ENCODE measurements at regions not wholly inside any gene's neighbourhood (a gene's known extent, or its start where the extent isn't known, plus 50 kb on each side); places are given as distances from the start of the nearest gene placed in this dataset.
"Not testable (repeated sequence)": the region's sequence is repeated elsewhere in the genome, so short reads cannot be mapped to it uniquely, and the experiment has no call there.

GRCh38 chrX:879756-880698, 249.4 kb downstream of the SHOX start:
- DNase-seq, result not testable (repeated sequence)

DNA sequence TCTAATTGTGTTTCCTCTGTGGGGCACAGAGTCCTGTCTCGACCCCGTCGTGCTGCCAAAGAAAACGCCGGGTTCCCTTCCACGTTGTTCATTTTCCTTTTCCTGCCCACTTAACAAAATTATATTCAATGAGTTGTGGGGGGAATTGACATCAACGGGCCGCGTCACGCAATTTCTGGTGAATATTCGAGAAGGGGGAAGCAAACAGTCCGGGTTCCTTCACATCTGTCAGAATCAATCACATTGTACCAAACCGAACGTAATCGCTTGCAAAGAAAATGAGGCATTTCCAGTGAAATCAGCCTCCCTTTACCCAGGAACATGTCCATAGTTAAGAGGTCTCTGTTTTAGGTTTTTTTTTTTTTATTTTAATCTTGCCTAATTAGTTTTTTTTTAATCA, 243.5 kb downstream of the SHOX start:
- DNase-seq, result no peak

- no peak for DNase-seq
Measured at GRCh38 chrX:873016-873415, 242.4 kb downstream of the SHOX start.

DNA sequence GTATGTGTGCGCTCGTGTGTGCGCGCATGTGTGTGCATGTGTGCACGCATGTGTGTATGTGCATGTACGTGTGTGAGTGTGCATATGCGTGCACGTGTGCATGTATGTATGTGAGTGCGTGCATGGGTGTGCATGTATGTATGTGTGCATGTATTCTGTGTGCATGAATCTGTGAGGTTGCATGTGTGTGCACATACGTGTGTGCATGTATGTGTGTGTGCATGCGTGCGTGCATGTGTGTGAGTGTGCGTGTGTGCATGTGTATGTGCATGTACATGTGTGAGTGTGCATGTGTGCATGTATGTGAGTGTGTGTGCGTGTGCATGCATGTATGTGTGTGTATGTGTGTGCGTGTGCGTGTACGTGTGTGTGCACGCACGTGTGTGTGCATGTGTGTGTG, 241.5 kb downstream of the SHOX start:
- no peak for DNase-seq

DNA sequence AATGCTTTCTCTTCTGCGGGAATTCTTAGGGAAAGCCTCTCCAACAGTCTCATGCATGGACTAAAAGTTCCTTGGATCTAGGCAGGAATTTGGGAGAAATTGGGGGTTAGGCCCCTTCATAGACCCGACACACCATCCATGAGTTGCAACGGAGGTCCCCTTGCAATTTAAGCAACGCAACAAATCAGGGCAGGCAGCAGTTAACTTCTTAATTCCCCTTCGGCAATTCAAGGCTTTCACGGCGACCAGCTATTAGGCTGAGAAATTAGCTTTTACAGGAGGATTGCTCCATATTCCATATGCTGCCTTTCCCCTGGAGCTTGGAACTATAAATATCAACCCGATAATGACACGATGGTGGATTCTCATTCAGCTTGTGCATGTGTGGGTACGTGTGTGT, 241.0 kb downstream of the SHOX start:
- no peak for DNase-seq

DNA sequence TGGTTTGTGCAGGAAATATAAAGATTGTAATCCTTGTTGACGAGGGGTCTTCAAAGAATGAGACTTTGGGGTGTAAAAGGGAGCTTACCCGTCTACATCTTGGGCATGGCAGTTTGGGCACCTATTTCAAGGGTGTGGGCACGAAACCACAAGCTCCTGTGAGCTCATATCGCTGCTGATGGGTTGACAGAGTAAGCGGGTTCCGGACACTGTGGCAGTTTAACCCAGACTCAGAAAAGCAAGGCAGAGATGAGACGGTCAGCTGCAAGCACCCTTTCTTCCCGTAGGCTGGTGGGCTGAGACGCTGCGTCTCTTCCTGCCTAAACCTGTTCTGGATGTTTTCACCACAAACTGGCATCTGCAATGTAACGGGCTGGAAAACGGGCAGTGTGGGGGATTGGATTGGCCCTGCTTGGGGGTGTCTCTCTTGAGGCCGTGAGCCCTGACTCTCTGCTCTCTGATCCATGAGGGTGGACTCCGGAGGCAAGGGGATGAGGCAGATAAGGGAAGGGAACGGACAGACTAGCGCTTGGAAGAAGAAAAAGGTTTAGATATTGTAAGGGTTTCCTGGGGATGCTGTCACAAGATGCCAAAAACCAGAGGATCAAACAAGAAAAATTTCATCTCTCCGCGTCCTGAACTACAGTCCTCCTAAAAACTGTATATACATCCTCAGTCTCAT, 237.5 kb downstream of the SHOX start:
- no peak for DNase-seq

DNA sequence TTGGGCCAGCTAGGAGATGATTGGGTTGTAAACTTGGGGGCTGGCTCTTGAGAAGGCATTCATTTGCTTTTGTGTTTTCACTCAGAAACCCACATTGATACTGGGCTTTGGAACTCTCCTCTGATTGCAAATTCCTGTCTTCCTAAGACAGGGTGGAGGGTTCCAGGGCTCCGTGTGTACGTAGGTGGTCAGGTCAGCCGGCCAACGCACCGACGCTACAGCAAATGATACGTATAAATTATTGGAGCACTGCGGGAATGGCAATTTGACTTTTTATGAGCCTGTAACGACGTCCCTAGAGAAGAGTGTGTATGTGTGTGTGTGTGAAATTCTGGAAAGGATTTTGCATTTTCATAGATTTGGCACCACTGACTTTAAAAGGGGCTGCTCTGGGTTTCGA, 236.9 kb downstream of the SHOX start:
- DNase-seq, result no peak

- no peak for DNase-seq
Measured at GRCh38 chrX:866441-866990, 235.9 kb downstream of the SHOX start.

DNA sequence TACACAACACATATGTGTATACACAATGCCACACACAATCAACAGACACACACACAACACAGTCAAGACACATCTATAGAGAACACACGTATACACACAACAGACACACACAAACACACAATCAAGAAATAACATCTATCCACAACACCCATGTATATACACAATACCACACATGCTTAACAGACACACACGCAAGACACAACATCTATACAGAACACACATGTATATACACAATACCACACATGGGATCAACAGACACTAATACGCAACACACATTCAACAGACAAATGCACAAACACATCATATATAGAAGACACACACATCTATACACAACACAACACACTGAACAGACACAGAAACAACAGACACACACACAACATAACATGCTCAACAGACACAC, 234.8 kb downstream of the SHOX start:
- DNase-seq, result no peak

GRCh38 chrX:861921-862320, 231.3 kb downstream of the SHOX start:
- DNase-seq, result no peak

DNA sequence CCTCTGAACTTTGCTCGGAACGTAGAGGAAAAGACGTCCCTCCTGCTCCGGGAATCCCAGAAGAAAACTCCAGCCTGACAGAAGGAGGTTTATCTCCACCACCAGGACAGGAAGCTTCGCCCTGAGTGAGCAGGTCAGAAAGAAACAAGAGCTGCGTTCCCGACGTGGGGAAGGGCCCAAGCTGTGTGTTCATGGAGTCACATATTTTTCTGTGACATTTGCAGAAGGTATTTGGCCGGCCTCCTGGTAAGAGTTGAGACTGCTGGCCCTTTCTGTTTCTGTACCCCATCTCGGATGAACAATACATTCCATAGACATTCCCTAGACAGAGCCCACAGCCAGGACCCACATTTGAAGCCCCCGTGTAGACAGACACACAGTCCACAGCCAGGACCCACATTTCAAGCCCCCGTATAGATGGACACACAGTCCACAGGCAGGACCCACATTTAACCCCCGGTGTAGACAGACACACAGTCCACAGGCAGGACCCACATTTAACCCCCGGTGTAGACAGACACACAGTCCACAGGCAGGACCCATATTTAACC, 230.8 kb downstream of the SHOX start:
- no peak for DNase-seq

DNA sequence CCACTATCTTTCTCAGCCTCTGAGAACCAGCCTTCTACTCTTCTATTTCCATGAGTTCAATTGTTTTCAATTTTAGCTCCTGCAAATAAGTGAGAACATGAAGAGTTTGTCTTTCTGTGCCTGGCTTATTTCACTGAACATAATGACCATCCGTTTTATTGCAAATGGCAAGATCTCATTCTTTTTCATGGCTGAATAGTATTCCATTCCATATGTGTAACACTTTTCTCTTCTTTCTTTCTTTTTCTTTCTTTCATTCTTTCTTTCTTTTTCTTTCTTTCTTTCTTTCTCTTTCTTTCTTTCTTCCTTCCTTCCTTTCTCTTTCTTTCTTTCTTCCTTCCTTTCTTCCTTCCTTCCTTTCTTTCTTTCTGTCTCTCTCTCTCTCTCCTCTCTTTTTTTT, 228.7 kb downstream of the SHOX start:
- DNase-seq, result no peak

- DNase-seq, result no peak
Measured at GRCh38 chrX:858542-859078, 228.0 kb downstream of the SHOX start.

DNA sequence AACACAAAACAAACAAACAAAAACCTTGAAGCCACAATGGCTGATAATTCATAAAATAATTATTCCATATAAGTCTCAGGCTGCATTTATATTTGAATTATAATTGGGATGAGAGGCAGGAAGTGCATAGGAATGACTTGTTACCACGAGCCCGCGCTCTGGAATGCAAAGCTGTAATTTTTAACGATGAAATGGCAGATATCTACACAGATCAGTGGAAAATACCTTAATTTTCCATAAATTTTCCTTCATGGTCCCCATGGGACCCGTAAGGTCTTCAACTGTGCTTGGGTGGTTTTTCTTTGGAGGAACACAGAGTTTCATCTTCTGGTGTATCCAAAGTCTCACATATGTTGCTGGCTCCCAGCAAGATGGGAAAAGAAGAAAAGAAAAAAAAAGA, 226.8 kb downstream of the SHOX start:
- no peak for DNase-seq

- no peak for DNase-seq
Measured at GRCh38 chrX:856566-857290, 226.1 kb downstream of the SHOX start.

DNA sequence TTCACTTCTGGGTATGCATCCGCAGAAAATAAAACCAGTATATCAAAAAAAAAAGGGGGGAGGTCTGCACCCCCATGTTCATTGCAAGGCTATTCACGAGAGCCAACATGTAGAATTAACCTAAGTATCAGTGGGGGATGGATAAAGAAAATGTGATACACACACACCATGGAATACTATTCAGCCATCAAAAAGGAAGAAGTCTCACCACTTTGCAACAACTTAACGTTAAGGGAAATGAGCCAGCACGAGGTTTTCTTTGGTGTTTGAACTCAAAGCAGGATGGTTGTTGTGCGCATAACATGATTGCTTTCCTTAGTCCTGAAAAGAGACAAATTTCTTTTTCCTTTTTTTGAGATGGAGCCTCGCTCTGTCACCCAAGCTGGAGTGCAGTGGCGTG, 222.7 kb downstream of the SHOX start:
- DNase-seq, result no peak

- no peak for DNase-seq
Measured at GRCh38 chrX:850471-850916, 219.9 kb downstream of the SHOX start.

DNA sequence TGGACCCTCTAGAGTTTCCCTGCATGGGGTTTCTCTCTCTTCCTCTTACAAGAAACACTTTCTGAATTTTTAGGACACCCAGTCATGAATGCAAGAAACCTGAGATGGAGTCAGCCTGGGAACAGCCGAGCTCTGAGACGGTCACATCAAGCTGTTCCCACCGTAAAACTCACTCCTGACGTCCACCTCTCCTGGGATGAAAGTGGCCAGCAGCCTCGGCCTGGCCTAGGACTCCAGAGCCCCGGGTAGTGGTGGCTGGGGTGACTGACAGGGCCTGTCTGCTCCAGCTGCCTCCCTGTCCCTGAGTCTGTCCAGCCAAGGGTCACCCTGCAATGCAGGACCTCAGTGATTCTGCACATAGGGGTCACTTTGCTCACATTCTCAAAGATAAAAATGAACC, 217.8 kb downstream of the SHOX start:
- no peak for DNase-seq

DNA sequence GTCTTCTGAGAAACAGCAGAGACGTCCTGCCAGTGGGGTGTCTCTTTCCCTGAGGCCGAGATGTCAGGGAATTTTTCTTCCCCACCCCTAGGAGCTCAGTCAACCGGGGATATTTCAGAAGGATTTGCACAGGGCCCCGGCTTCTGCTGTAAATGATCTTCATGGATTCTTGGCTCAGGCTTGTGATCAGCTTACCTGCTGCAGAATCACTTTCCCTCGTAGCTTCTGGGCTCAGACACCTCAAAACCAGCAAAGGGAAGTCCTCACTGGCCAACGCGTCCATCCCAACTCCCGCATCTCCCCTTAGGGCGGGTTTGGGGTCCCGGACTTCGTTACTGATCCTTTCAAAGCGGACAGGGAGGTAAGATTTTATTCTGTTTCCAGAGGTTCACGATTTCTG, 212.7 kb downstream of the SHOX start:
- DNase-seq, result no peak

DNA sequence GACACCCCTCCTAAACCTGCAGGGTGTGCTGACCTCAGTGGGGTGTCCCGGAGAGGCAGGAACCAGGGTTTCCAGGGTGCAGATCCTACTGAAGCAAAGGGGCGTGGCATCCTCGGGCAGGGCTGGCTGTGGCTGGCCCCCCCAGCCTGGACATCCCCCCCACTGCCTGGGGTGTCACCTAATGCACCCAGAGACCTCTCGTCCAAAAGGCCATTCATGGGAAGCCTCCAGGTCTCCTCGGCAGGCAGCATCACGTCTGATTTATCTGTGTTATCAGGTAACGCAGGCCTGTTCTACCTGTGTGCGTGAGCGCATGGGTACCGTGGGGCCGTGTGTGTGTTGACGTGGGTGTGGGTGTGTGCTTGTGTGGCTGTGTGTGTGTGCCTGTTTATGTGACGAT, 210.0 kb downstream of the SHOX start:
- no peak for DNase-seq

GRCh38 chrX:838666-839065, 208.1 kb downstream of the SHOX start:
- DNase-seq, result not testable (repeated sequence)

GRCh38 chrX:835857-836256, 205.3 kb downstream of the SHOX start:
- DNase-seq, result not testable (repeated sequence)

DNA sequence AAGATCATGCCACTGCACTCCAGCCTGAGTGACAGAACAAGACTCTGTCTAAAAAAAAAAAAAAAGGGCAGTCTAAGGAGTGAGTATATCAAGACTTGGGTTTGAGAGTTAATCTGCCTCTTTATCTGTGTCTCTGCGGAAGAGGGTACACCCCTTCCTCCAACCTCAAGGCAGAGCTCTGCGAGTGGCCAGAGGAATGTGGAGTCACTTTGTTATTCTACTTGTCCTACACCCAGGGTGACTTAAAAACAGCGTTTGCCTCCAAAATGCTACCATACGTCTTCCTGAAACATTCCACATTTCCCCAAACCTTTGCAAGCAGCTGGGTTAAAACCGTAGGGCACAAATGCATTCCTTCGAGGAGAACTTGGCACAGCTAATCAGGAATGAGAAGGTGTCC, 199.9 kb downstream of the SHOX start:
- no peak for DNase-seq
